GM19328 (cell line): ENCODE measurements at regions not wholly inside any gene's neighbourhood (a gene's known extent, or its start where the extent isn't known, plus 50 kb on each side); places are given as distances from the start of the nearest gene placed in this dataset.

Experiments used
- ATAC-seq: cut with Tn5 transposase; IDR thresholded peaks from one replicate; pipeline ENCODE4 v1.9.1; 2021; ENCODE audit warnings: mild to moderate bottlenecking, moderate library complexity; ENCODE audit not compliant: unreplicated experiment

DNA sequence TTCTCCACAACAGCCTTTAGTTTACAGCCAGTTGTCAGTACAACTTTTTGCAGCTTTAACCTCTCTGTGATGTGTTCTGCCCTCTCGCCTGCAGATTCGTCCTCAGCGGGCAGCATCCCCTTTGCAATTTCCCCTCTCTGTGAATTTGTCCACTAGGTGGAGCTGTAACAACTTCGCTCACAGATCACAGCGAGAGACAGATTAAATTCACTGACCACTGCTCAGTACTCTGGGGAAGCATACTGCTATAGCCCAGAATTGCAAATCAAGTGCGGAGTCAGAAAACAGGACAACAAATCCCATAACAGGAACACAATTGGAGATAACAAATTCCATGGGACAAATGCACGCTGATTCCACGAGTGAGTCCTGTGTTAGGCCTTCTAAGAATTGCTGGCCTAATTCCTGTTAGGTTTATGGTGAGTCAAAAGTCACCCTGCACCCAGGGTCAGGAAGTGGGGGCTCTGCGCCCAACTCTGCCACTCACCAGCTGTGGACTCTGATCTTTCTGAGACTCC lies 2124.9 kb downstream of the MAT2B start:
- ATAC-seq, result no peak

DNA sequence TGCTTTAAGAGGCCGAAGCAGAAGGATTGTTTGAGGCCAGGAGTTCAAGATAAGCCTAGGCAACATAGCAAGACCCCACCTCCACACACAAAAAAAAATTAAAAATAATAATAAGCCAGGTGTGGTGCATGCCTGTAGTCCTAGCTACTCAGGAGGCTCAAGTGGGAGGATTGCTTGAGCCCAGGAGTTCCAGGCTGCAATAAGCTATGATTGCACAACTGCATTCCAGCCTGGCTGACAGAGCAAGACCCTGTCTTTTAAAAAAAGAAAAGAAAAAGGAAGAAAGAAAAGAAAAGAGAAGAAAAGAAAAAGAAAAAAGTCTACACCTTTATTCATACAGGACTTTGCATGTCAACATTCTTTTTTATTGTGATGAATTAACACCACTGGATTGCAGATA lies 2125.8 kb downstream of the MAT2B start:
- ATAC-seq, result no peak

DNA sequence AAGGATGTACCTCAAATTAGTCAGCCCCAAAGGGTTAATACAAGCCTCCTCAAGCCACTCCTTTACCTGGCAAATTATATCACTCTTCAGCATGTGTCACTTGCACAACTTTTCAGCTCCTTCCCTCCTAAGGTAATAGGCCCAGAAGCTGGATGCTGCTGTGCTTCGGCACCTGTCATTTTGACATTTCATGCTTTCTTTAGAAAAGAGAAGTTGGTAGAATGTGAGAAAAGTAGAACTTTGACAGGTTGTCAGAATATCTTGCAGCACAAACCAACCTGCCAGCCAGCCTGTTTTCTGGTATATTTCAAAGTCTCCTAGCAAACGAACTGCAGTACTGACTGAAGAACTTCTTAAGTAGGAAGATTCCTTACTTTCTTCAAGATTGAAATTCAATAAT lies 2136.9 kb downstream of the MAT2B start:
- ATAC-seq, result no peak

DNA sequence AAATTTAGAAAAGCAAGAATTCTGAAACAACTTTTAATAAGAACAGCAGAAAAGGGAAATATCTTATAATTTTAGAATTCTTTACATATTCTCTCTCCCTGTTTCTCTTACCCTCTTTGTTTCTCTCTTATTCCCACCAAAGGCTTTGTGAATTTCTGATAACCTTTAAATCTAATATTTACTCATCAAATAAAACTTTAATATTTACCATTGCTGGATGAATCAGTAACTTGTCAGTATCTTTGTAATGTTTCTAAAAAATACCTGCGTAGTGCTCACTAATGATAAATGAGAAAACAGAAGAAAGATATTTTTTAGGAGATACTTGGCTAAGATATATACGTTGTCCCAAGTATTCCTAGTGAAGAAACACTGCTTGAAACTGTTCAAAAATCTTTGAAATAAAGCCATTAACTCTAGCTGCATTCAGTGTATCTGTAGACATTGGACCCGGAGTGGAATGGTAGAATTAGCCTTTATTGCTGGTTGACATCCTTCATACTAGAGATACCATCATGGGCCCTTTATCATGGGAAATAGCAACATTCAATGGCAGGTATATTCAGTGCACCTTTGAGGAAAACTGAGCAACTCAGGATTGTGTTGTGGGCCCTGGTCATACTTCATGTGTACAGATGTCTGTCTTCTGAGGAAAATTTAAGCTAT lies 2160.4 kb downstream of the MAT2B start:
- ATAC-seq, result no peak

DNA sequence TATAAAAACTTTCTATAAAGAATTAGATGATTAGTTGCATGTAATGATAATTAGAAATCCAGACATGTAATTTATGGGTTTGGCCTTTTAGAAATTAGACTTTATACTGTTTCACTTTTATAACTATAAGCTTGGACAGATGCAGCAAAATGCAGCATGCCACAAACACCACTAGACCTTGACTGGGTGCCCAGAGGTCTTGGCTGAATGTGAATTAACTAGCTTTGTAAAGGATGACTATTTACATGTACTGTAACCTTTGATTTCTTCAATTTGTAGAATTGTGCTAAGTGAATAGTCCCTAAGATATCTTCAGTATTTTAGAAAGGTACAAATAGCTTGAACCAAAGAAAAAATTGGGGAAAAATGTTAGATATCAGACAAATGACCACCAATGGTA lies 2168.1 kb downstream of the MAT2B start:
- no peak for ATAC-seq

DNA sequence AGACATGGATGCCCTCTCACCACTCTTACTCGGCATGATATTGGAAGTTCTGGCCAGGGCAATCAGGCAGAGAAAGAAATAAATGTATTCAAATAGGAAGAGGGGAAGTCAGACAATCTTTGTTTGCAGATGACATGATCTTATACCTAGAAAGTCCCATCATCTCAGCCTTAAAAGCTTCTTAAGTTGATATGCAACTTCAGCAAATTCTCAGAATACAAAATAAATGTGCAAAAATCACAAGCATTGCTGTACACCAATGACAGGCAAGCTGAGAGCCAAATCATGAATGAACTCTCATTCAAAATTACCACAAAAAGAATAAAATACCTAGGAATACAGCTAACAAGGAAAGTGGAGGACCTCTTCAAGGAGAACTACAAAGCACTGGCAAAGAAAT lies 2190.4 kb downstream of the MAT2B start:
- ATAC-seq, result no peak

DNA sequence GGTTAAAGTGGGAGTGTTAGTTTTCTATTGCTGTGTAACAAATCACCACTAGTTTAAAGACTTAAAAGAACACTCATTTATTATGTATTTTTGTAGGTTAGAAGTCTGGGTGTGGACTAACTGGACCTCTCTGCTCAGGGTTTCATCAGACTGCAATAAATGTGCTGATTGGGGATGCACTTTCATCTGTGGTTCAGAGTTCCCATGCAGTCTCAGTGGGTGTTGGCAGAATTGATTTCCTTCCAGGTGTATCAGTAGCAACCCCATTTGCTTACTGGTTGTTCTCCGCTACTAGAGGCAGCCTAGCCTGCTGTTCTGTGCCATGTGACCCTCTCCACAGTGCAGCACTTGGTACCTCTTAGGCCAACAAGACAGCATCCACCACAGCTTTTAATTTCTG lies 2200.5 kb downstream of the MAT2B start:
- ATAC-seq, result no peak

DNA sequence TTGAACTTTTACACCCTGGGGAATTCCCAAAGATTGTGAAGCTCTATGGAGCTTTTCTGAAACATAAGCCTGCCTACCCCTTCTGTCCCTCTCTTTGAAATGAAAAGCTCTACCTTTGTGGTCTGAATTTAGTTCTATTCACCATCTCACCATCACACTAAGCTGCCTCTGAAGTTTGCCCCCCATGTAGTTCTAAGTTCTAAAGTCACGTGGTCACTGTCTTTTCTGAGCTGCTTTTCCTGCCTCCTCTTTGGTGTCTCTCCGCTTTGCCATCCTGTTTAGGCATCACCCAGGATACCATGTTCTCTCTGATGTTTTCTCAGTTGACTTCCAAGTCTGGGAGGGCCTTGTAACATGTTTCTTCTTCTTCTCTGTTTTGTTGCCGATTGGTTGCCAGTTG lies 2206.6 kb downstream of the MAT2B start:
- ATAC-seq, result no peak

DNA sequence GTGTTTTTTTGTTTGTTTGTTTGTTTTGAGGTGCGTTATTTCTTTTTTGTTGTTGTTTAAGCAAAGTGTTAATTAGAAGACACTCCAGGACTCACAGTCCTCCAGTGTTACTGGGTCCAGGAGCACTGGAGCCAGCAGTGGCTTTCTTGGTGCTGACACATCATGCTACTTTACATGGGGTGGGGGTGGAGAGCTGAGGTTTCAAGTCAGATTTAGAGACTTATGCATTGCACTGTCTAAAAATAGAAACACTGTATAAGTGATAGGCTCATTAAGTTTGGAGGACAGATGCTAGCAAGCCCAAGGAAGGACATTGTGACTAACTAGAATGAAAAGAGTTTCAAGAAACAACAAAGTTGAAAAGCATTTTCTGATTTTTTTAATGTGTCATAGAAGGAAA lies 2209.2 kb downstream of the MAT2B start:
- no peak for ATAC-seq

DNA sequence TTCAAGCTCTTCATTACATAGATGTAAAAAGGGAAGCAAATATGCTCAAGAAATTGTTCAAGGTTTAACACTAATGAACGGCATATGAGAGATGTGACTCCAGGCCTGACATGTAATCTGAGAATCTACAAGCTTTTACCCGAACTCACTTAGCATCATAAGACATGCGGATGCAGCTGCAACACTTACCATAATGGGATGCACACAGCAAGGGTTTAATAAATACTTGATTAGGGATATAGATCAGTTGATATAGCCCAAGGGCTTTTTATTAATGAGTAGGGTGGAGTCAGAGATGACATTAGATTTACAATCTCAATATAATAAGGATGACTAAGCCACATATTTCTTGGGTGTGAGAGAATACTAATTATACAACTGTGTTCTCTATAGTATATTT lies 2215.5 kb downstream of the MAT2B start:
- ATAC-seq, result no peak

DNA sequence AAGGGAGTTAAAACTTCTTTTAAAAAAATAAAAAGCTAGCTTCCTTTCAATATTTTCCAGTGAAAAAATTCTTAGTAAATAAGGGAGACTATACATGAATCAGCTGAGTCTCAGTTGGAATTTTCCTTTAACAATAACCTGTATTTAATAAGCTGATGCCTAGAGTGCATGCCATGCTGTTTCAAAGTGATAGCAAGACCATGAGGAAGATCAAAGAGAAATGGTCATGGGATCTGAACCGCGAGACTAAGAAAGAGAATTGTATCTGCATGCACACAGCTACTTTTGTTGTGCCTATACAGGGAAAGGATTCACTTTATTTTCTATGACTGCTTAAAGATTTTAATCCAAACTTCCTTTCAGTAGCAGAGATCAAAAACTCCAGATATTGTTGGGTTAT lies 2217.0 kb downstream of the MAT2B start:
- no peak for ATAC-seq

DNA sequence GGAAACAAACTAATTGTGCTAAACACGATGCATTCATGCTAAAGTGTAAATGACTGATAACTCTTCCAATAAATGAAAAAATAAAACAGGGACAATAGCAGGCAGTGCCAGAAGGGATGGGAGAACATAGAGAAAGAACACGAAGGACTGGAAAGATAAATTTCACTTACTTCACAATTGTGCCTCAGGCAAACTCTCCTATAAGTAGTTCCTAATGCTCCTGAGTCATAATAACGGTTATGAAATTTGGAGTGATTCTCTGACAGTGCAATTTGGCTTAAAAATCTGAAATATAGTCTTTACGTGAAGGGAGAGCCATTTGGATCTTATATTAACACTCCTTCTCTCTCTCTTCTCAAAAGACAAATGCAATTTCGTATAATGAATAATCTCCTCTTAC lies 2218.5 kb downstream of the MAT2B start:
- no peak for ATAC-seq

DNA sequence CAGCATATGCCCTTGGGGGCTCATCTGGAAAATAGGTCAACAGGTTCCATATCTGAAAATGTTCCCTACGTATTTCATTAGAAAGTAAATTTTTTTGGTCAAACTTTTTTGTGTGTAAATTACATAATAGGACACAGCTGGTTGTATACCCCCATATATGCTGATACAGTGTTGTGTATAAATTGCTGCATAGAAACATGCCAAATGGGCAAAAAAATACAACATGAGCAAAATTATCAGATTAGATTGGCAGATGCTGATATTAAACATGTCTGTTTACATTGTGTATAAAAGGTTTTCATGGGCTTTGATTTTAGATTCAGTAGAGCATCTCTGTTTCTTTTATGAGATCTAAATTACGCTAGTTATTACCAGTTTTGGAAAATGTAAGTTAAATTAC lies 2223.0 kb downstream of the MAT2B start:
- ATAC-seq, result no peak

DNA sequence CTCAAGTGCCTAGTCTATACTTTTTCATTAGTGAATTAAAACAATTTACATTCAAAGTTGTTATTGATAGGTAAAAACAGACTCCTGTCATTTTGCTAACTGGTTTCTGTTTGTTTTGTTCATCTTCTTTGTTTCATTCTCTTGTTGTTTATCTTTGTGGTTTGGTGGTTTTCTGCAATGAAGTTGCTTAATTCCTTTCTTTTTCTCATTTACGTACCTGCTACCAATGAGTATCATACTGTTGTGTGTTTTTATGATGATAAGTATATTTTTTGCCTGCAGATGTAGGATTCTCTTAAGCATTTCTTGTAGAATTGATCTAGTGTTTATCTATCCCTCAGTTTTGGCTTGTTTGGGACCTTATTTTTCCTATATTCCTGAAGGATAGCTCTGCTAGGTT lies 2230.0 kb downstream of the MAT2B start:
- no peak for ATAC-seq

DNA sequence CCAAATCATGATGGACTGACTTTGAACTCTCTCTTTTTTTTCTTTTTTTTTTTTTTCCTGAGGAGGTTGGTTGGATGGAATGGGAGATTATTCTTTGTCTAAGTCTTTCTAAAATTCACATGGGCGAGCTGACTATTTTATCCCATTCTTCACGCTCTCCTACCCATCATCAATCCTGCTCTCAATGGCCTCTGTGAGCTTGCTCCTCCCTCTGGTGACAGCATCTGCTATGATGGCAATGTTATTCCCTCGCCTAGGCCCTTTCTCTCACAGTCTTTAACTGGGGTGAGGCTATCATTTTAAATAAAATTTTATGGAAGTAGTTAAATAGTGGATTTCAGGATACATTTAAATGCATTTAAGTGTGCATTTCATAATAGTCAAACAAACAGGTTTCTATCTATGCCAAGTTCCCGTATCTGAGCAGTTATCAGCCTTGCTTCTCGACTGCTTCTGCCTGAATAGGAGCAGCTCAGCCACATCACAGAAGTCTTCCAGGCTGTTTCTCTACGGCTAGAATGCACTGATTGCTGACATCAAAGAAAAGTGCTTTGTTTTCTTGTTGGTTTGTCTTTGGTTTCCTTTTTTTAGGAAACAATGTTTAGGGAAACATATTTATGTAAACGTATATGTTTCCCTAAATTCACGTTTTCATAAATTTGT lies 2233.8 kb downstream of the MAT2B start:
- ATAC-seq, result no peak

DNA sequence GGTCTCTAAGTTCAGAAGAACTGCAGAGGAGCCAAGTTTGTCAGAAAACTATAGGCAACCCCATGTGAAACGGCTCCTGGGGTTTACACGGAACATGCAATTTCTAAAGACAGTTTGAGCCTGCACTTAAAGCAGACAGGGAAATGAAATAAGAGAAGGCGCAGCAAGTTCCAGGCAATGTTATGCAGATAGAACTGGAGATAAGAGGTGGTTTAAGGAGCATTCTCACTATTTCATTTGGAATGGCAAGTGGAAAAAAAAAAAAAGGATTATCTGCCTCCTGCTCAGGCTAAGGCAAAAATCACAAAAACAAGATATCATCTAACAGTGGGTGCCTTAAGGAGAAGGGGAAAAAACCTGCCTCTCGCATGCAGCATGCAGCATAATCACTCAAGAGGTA lies 2252.4 kb downstream of the MAT2B start:
- no peak for ATAC-seq

DNA sequence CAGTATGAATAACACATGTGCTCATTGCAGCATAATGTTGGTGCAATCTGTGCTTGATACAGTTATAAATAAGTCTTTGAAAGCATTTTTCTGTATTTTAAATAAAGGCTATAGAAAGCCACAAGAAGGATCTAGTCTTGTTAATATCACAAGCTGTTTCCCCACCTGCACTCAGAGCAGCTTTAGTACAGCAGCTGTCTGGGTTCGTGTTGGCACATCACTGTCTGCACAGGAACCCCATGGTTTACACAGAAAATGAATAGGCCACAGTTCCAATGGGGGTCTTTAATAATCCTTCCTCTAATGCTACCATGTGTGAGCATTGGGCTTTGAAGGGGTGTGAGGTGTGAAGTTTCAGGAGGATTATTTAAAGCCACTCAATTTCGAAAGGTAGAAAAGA lies 2269.7 kb downstream of the MAT2B start:
- no peak for ATAC-seq

DNA sequence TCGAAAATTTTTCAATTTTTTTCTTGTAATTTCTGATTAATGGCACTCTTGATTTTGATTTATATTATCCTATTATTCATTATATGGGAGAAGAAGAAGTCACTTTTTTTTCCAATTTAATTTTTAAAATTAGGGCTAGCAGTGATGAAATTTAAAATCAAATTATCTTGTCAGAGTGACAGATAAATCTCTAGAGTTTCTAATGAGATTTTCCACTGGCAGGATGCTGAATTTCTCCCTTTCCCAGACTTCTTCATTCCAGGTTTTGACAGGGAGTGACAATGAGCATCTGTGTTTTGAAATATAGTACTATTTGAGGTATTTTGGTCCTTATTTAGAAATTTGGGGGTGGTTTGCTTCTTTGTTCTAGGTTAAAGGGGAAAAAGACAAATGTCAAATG lies 2274.1 kb downstream of the MAT2B start:
- ATAC-seq, result no peak

DNA sequence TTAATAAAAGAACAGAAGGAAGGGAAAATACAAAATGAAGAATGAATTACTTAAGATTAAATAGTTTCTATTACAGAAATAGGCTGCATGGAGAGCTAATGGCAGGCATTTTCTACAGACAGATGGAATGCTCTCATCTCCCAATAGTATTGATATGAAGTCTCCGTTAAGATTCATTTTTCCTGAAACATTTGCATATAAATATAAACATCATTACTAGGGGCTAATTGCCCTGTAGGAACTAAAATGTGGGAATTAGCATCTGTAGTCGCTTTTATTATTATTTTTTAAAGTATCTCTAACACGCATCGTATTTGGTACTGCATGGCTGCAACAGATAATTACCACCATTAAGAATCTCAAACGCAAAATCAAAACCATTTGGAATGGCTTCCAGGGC lies 2275.5 kb downstream of the MAT2B start:
- no peak for ATAC-seq

DNA sequence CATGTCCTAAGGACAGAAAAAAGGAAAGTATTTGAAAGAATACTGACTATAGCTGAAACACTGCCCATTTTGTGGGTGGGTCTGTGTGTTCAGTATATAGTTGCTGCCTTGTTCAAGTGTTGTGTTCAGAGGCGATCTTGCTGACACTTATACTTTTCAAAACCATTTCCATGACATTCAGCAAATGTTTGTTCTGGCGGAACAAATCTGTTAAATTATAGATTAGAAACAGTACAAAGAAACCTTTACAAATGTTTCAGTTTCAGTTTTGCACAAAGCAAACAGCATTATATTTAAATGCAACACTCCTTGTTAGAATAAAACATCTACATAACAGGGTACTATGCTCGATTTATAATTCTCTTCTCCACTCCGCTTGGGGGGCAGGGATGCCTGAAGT lies 2276.3 kb downstream of the MAT2B start:
- no peak for ATAC-seq

DNA sequence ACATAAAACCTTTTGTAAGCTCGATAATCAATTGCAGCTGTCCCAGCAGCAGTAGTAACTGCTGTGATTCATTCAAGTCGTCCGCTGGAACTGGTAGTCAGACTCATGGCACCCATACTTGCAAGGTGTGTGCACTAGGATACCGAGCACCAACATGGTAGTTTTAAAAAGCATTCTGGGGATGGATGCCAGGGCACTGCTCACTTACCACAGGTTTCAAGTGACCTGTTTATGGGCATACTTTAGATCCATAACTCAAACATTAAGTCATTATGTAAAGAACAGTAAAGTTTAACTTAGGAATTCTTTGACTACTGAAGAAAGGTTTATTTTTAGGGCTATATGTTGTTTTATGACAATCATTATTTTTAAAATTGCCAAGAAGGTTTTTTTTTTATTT lies 2277.6 kb downstream of the MAT2B start:
- ATAC-seq, result no peak

DNA sequence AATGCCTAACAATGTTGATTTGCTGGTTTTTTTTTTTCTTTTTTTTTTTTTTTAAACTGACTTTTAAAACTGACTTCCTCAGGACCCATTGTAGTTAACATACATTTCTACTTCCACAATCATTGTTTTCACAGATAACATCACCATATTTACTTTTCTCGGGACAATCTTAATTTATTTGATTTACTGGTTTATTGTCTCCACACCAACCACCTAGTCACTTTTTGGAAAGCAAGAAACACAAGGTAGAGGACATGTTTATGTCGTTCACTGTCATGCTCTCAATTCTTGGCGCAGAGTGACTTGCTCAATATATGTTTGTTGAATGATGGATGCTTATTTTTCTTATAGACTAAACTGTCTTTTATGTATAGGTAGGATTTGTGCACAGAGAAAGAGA lies 2280.7 kb downstream of the MAT2B start:
- ATAC-seq, result no peak

DNA sequence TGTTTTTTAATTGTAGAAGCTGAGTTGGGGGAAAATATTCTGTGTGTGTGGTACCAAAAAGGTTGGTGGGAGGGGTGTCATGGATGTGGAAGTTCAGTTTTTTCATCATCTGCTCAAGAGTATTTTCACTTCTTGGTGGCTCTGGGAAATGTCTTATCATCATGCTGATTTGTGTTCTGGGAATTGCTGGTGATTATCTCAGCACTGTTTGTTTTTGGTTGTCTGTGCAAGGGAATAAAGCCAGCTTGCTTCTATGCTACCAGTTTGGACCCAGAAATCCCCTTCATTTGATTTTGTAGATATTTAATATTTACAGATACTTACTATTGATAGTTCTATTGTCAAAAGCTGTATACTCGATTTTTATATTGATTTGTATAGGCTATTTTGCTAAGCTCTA lies 2289.7 kb downstream of the MAT2B start:
- ATAC-seq, result no peak
